Neuronal stem cell (in vitro differentiated cells): ENCODE measurements at regions not wholly inside any gene's neighbourhood (a gene's known extent, or its start where the extent isn't known, plus 50 kb on each side); places are given as distances from the start of the nearest gene placed in this dataset.
A peak's percentile ranks its signal among the peaks of the same experiment; 100 is the strongest.

Experiments used
- DNase-seq: peaks from one replicate; pipeline ENCODE4 v3.0.0-alpha.2; 2013; ENCODE audit warnings: low spot score
- H2AFZ ChIP-seq: one replicate; pipeline ENCODE4 v1.6.1; 2013; ENCODE audit warnings: mild to moderate bottlenecking, low read length, inconsistent platforms
- H2AK5ac ChIP-seq: 2 replicates; pipeline ENCODE4 v1.6.1; 2013; ENCODE audit warnings: low read depth, mild to moderate bottlenecking, inconsistent platforms, low read length, moderate library complexity, mixed read lengths
- H2BK120ac ChIP-seq: 2 replicates; pipeline ENCODE4 v1.6.1; 2013; ENCODE audit warnings: low read depth, mild to moderate bottlenecking, inconsistent platforms, low read length, moderate library complexity, mixed read lengths
- H2BK12ac ChIP-seq: one replicate; pipeline ENCODE4 v1.6.1; 2013; ENCODE audit warnings: low read length, inconsistent platforms
- H2BK15ac ChIP-seq: 2 replicates; pipeline ENCODE4 v1.6.1; 2013; ENCODE audit warnings: mild to moderate bottlenecking, low read length, inconsistent platforms, mixed read lengths
- H2BK5ac ChIP-seq: one replicate; pipeline ENCODE4 v1.6.1; 2013; ENCODE audit warnings: inconsistent platforms, mild to moderate bottlenecking, low read length, moderate library complexity
- H3K14ac ChIP-seq: one replicate; pipeline ENCODE4 v1.6.1; 2013; ENCODE audit warnings: low read length, inconsistent platforms
- H3K18ac ChIP-seq: 2 replicates; pipeline ENCODE4 v1.6.1; 2013; ENCODE audit warnings: low read length, inconsistent platforms
- H3K23ac ChIP-seq: 2 replicates; pipeline ENCODE4 v1.6.1; 2013; ENCODE audit warnings: low read depth, mild to moderate bottlenecking, mixed read lengths, low read length, inconsistent platforms; ENCODE audit not compliant: poor library complexity
- H3K27ac ChIP-seq: replicated peaks from 3 replicates; pipeline ENCODE4 v1.5.1; 2013; ENCODE audit warnings: low read length, inconsistent platforms
- H3K27me3 ChIP-seq, 3 experiments: 2 replicates each; pipeline ENCODE4 v1.6.1; 2013; ENCODE audit warnings: low read length in 3 of 3, mild to moderate bottlenecking in 2 of 3, inconsistent platforms in 1 of 3, low read depth in 1 of 3, mixed read lengths in 1 of 3, moderate library complexity in 1 of 3; ENCODE audit not compliant: control insufficient read depth in 3 of 3, insufficient read depth in 3 of 3
- H3K36me3 ChIP-seq, 2 donors: replicated peaks in 1 of 2; 2 replicates each; pipeline ENCODE4 v1.6.1; 2013; ENCODE audit warnings: low read length in 2 of 2; ENCODE audit not compliant: control insufficient read depth in 2 of 2, insufficient read depth in 2 of 2
- H3K4ac ChIP-seq: 2 replicates; pipeline ENCODE4 v1.6.1; 2013; ENCODE audit warnings: inconsistent platforms, mild to moderate bottlenecking, low read length, moderate library complexity
- H3K4me1 ChIP-seq, 2 donors: 1 replicate in 1 of 2; 2 replicates in 1 of 2; pipeline ENCODE4 v1.6.1; 2013; ENCODE audit warnings: low read length in 2 of 2, low read depth in 1 of 2; ENCODE audit not compliant: control insufficient read depth in 2 of 2, insufficient read depth in 1 of 2
- H3K4me2 ChIP-seq: one replicate; pipeline ENCODE4 v1.6.1; 2013; ENCODE audit warnings: mild to moderate bottlenecking, low read length, inconsistent platforms; ENCODE audit not compliant: insufficient read depth, poor library complexity, severe bottlenecking
- H3K4me3 ChIP-seq, 2 donors: 2 replicates each; pipeline ENCODE4 v1.5.1; 2013; ENCODE audit warnings: low read length in 2 of 2, mild to moderate bottlenecking in 2 of 2, inconsistent platforms in 1 of 2, moderate library complexity in 1 of 2
- H3K79me1 ChIP-seq: one replicate; pipeline ENCODE4 v1.6.1; 2013; ENCODE audit warnings: low read depth, mild to moderate bottlenecking, inconsistent platforms, low read length, moderate library complexity
- H3K9ac ChIP-seq: one replicate; pipeline ENCODE4 v1.6.1; 2013; ENCODE audit warnings: mild to moderate bottlenecking, low read depth, low read length, inconsistent platforms; ENCODE audit not compliant: poor library complexity
- H3K9me3 ChIP-seq, 2 donors: replicated peaks in 1 of 2; 2 replicates each; pipeline versions ENCODE3 to v1.6.1; 2013; ENCODE audit warnings: low read length in 2 of 2, mild to moderate bottlenecking in 2 of 2, inconsistent platforms in 1 of 2, low read depth in 1 of 2, mixed read lengths in 1 of 2, moderate library complexity in 1 of 2; ENCODE audit not compliant: control insufficient read depth in 2 of 2, insufficient read depth in 1 of 2
- H4K8ac ChIP-seq: one replicate; pipeline ENCODE4 v1.6.1; 2013; ENCODE audit warnings: low read depth, mild to moderate bottlenecking, inconsistent platforms, low read length, moderate library complexity
- H4K91ac ChIP-seq: one replicate; pipeline ENCODE4 v1.6.1; 2013; ENCODE audit warnings: low read length, low read depth, mild to moderate bottlenecking, inconsistent platforms; ENCODE audit not compliant: poor library complexity
- WGBS, 2 donors: extraction: QIAGEN DNeasy Blood & Tissue Kit; methylation state at CpG; one replicate each; pipeline ENCODE4 v1.1.7; 2013; ENCODE audit warnings: missing lambda C conversion rate in 2 of 2, mixed read lengths in 1 of 2; ENCODE audit not compliant: insufficient read length in 2 of 2, insufficient replicate concordance in 1 of 2; ENCODE audit errors: extremely low coverage in 2 of 2; 5-methylcytosine and 5-hydroxymethylcytosine counted together

GRCh38 chr4:114209584-114209983, 230.1 kb upstream of the ARSJ start:
- H3K36me3 ChIP-seq, result no peaks in the 10 kb centered on the region
- H3K9ac ChIP-seq, result no peak overlapping the region
- H3K14ac ChIP-seq, result no peak overlapping the region
- H3K4me3 ChIP-seq, result no peak overlapping the region
- no peaks in the 10 kb centered on the region for H3K79me1 ChIP-seq
- no peak overlapping the region for H2AK5ac ChIP-seq
- H4K91ac ChIP-seq, result no peak overlapping the region
- H2AFZ ChIP-seq, result peak overlapping the region; percentile 56
- no peak overlapping the region for H3K27ac ChIP-seq
- H3K23ac ChIP-seq, result no peak overlapping the region
- DNase-seq, result no peak
- H4K8ac ChIP-seq, result no peak overlapping the region
- H3K4me2 ChIP-seq, result no peak overlapping the region
- no peak overlapping the region for H2BK12ac ChIP-seq
- no peak overlapping the region for H2BK15ac ChIP-seq
- H3K27me3 ChIP-seq, result no peaks in the 10 kb centered on the region
- peaks cover 0 to under 1% of the 10 kb centered on the region in 2 donors for H3K9me3 ChIP-seq
- H2BK5ac ChIP-seq, result no peak overlapping the region
- no peak overlapping the region for H2BK120ac ChIP-seq
- H3K18ac ChIP-seq, result no peak overlapping the region
- H3K4me1 ChIP-seq, result peaks cover 0 to 10% of the 10 kb centered on the region in 2 donors
- no peak overlapping the region for H3K4ac ChIP-seq

GRCh38 chr4:114211556-114211955, 232.1 kb upstream of the ARSJ start:
- H2BK12ac ChIP-seq, result no peak overlapping the region
- no peak overlapping the region for H3K18ac ChIP-seq
- no peak overlapping the region for H3K4ac ChIP-seq
- no peak for DNase-seq
- no peak overlapping the region for H3K27ac ChIP-seq
- no peak overlapping the region for H3K4me3 ChIP-seq
- H4K8ac ChIP-seq, result no peak overlapping the region
- H2BK15ac ChIP-seq, result no peak overlapping the region
- no peaks in the 10 kb centered on the region for H3K27me3 ChIP-seq
- H3K14ac ChIP-seq, result no peak overlapping the region
- no peak overlapping the region for H4K91ac ChIP-seq
- no peak overlapping the region for H2AK5ac ChIP-seq
- H3K9me3 ChIP-seq, result peaks cover 2 to 5% of the 10 kb centered on the region in 2 donors
- H3K4me1 ChIP-seq, result peaks cover 0 to 10% of the 10 kb centered on the region in 2 donors
- H2AFZ ChIP-seq, result no peak overlapping the region
- no peak overlapping the region for H3K4me2 ChIP-seq
- no peak overlapping the region for H2BK120ac ChIP-seq
- H2BK5ac ChIP-seq, result no peak overlapping the region
- no peaks in the 10 kb centered on the region for H3K36me3 ChIP-seq
- H3K79me1 ChIP-seq, result no peaks in the 10 kb centered on the region
- WGBS, 2 donors, result no CpG with 5 or more reads among the region's 3 CpGs
- no peak overlapping the region for H3K23ac ChIP-seq
- H3K9ac ChIP-seq, result no peak overlapping the region

- Histone ChIP-seq H3K18ac (peak overlapping the region; percentile 74), H4K8ac (peak overlapping the region; percentile 82), H2BK120ac (no peak overlapping the region), H2BK15ac (no peak overlapping the region), H3K23ac (peak overlapping the region; percentile 80), H3K4ac (no peak overlapping the region), H2AK5ac (peak overlapping the region; percentile 70), H3K27ac (no peak overlapping the region), H2BK5ac (peak overlapping the region; percentile 66), H3K27me3 (no peaks in the 10 kb centered on the region), H3K4me1 (peaks cover 0 to 3% of the 10 kb centered on the region in 2 donors), H3K4me2 (no peak overlapping the region), H2BK12ac (peak overlapping the region; percentile 73), H3K14ac (peak overlapping the region; percentile 98), H3K9ac (no peak overlapping the region), H3K36me3 (no peaks in the 10 kb centered on the region), H3K9me3 (peaks cover 2 to 5% of the 10 kb centered on the region in 2 donors), H3K4me3 (peak overlapping the region in 1 of 2 donors; percentile 30), H3K79me1 (peaks cover 1% of the 10 kb centered on the region), H2AFZ (no peak overlapping the region), H4K91ac (no peak overlapping the region)
- DNase-seq, result no peak
- WGBS, 2 donors, result no CpG with 5 or more reads among the region's 10 CpGs
Measured at GRCh38 chr4:114217150-114217817, 237.8 kb upstream of the ARSJ start.

- H3K9ac ChIP-seq, result no peak overlapping the region
- DNase-seq, result no peak
- no peak overlapping the region for H2BK15ac ChIP-seq
- no peaks in the 10 kb centered on the region for H3K36me3 ChIP-seq
- H3K4me3 ChIP-seq, result no peak overlapping the region
- no peak overlapping the region for H2AFZ ChIP-seq
- H3K23ac ChIP-seq, result no peak overlapping the region
- no CpG with 5 or more reads among the region's 1 CpG for WGBS, 2 donors
- no peaks in the 10 kb centered on the region for H3K27me3 ChIP-seq
- H2BK120ac ChIP-seq, result no peak overlapping the region
- no peak overlapping the region for H3K27ac ChIP-seq
- H3K9me3 ChIP-seq, result no peaks in the 10 kb centered on the region
- no peak overlapping the region for H4K91ac ChIP-seq
- no peak overlapping the region for H3K14ac ChIP-seq
- H3K18ac ChIP-seq, result no peak overlapping the region
- no peak overlapping the region for H2AK5ac ChIP-seq
- H2BK12ac ChIP-seq, result no peak overlapping the region
- no peaks in the 10 kb centered on the region for H3K79me1 ChIP-seq
- no peak overlapping the region for H3K4ac ChIP-seq
- no peak overlapping the region for H4K8ac ChIP-seq
- H3K4me2 ChIP-seq, result no peak overlapping the region
- no peak overlapping the region for H2BK5ac ChIP-seq
- H3K4me1 ChIP-seq, result peaks cover 0 to 2% of the 10 kb centered on the region in 2 donors
Measured at GRCh38 chr4:114223580-114223979, 244.1 kb upstream of the ARSJ start.
